ENCODE measurements at regions not wholly inside any gene's neighbourhood (a gene's known extent, or its start where the extent isn't known, plus 50 kb on each side); places are given as distances from the start of the nearest gene placed in this dataset.
A peak's percentile ranks its signal among the peaks of the same experiment; 100 is the strongest.
"Not testable (repeated sequence)": the region's sequence is repeated elsewhere in the genome, so short reads cannot be mapped to it uniquely, and the experiment has no call there.

- no peak for DNase-seq
Measured at GRCh38 chr1:187987236-187987776, 1158.6 kb downstream of the PLA2G4A start.

GRCh38 chr1:187991944-187992343 lies 1163.2 kb downstream of the PLA2G4A start:
- DNase-seq = no peak

- DNase-seq = no peak
Measured at GRCh38 chr1:187996780-187997179, 1168.0 kb downstream of the PLA2G4A start.

- DNase-seq = no peak
Measured at GRCh38 chr1:187999973-188000372, 1171.2 kb downstream of the PLA2G4A start.

GRCh38 chr1:188003687-188004086 lies 1174.9 kb downstream of the PLA2G4A start:
- DNase-seq = not testable (repeated sequence)

- DNase-seq = no peak
Measured at GRCh38 chr1:188004849-188005248, 1176.1 kb downstream of the PLA2G4A start.

- DNase-seq = no peak
Measured at GRCh38 chr1:188006354-188006753, 1177.6 kb downstream of the PLA2G4A start.

- DNase-seq = not testable (repeated sequence)
Measured at GRCh38 chr1:188013222-188013849, 1184.6 kb downstream of the PLA2G4A start.

GRCh38 chr1:188017921-188018320 lies 1189.2 kb downstream of the PLA2G4A start:
- DNase-seq = no peak

GRCh38 chr1:188022661-188023060 lies 1193.9 kb downstream of the PLA2G4A start:
- DNase-seq = peak; percentile 36

- peak; percentile 43 for DNase-seq
Measured at GRCh38 chr1:188023206-188023605, 1194.5 kb downstream of the PLA2G4A start.

GRCh38 chr1:188027613-188028012 lies 1198.9 kb downstream of the PLA2G4A start:
- peak; percentile 71 for DNase-seq

- not testable (repeated sequence) for DNase-seq
Measured at GRCh38 chr1:188037572-188037971, 1208.8 kb downstream of the PLA2G4A start.

GRCh38 chr1:188043536-188044245 lies 1214.9 kb downstream of the PLA2G4A start:
- no peak for DNase-seq

- DNase-seq = no peak
Measured at GRCh38 chr1:188050250-188050649, 1221.5 kb downstream of the PLA2G4A start.

- peak; percentile 6 for DNase-seq
Measured at GRCh38 chr1:188056011-188056410, 1227.3 kb downstream of the PLA2G4A start.

GRCh38 chr1:188058801-188059200 lies 1230.1 kb downstream of the PLA2G4A start:
- no peak for DNase-seq

- DNase-seq = no peak
Measured at GRCh38 chr1:188061881-188062280, 1233.1 kb downstream of the PLA2G4A start.

- peak; percentile 13 for DNase-seq
Measured at GRCh38 chr1:188062456-188062855, 1233.7 kb downstream of the PLA2G4A start.

GRCh38 chr1:188065917-188066316 lies 1237.2 kb downstream of the PLA2G4A start:
- DNase-seq = peak; percentile 27

- DNase-seq = no peak
Measured at GRCh38 chr1:188070848-188071247, 1242.1 kb downstream of the PLA2G4A start.

GRCh38 chr1:188089015-188089414 lies 1260.3 kb downstream of the PLA2G4A start:
- no peak for DNase-seq

GRCh38 chr1:188089461-188089860 lies 1260.7 kb downstream of the PLA2G4A start:
- peak; percentile 10 for DNase-seq

GRCh38 chr1:188096521-188096920 lies 1267.8 kb downstream of the PLA2G4A start:
- no peak for DNase-seq
